ENCODE measurements at regions not wholly inside any gene's neighbourhood (a gene's known extent, or its start where the extent isn't known, plus 50 kb on each side); places are given as distances from the start of the nearest gene placed in this dataset.
A peak's percentile ranks its signal among the peaks of the same experiment; 100 is the strongest.

DNA sequence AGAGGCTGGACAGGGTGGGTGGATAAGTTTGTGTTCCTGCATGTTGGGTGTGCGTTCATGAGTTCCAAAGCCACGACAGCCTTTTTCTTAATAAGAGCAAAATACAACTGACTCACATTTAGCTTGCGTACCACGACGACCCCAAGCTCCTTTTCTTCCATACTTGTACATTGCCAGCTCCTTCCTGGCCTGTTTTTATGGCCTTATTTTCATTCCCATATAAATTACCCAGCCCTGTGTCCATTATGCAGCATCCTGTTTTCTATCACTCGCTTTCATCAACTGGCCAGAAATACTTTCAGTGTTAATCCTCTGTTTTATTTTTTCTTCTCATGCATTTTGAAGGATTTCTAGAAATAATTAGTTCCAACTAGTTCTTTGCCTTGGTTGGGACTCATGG is 499.1 kb downstream of the FOXO1 start:
- no peak for DNase-seq (ENCODE audit: low read depth in 2 of 2)

DNA sequence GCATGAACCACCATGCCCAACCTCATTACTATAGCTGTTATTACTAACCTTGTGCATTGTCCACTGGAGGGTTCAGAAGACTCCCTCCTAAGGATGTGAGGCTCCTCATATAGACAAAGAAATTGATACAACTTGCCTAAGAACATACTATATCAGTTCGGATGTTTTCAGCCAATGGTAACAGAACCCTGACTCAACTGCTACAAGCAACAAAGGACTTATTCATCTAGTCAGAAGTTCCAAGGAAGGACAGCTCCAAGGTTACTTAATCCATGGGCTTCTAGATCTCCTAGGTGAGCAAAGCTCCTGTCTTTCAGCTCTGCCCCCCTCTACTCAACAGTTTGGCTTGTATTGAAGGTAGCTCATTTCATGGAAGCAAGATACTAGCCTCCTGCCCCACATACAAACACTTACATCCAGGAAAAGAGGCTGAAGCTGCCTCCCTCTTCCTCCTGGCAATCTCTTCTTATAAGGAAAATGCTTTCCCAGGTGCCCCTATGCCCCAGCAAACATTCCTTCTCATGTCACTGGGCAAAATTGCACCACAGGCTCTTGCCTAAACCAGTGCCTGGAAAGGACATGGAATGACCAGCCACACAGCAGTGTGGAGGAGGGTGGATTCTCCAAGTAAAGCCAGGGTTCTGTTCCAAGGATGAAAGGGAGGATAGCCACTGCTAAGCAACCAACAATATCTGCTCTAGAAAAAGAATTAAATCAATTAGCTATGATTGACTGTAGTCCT is 497.8 kb downstream of the FOXO1 start:
- no peak for DNase-seq (ENCODE audit: low read depth in 2 of 2)

- no peak for DNase-seq (ENCODE audit: low read depth in 2 of 2)
These were observed 497.0 kb downstream of the FOXO1 start for GRCh38 chr13:40169476-40169875.

GRCh38 chr13:40170091-40170490 is 496.4 kb downstream of the FOXO1 start:
- DNase-seq (ENCODE audit: low read depth in 2 of 2), result no peak

- DNase-seq (ENCODE audit: low read depth in 2 of 2), result no peak
These were observed 495.5 kb downstream of the FOXO1 start for GRCh38 chr13:40170982-40171381.

DNA sequence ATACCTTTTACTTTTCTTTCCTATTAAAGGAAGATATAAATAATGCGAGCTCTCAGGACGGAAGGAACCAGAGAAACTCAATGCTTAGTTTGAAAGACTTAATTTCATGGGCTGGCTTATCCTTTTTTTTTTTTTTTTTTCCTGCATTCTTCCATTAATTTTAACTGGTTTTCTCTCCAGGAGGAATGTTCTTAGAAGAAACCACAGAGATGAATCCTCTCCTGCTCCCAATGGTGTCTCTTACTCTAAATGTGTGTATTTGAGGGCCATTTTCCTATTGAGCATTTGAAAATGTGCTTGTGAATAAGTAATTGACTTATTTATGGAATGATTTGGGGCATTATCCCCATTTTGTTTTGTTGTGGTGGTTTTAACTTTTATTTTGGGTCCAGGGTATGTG is 494.9 kb downstream of the FOXO1 start:
- DNase-seq (ENCODE audit: low read depth in 2 of 2), result no peak

DNA sequence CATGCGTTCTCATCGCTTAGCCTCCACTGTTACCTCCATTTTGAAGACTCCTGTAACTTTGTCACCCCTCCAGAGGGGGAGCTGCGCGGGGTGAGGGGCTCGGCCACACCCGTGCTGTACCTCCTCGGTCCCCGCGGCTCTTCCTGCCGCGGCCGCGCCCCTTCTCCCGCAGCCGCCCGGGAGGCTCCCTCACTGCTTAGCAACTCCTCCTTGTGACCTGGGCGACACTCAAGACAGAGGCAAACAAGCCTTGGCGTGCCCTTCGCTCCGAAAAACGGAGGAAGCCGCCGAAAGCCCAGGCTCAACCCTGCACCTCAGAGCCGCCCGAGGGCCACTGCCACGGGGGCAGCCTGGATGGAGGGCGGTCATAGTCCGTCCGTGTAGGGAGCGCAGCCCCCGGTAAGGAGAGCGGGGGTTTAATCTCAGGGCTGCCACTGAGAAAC is 494.3 kb downstream of the FOXO1 start:
- DNase-seq (ENCODE audit: low read depth in 2 of 2), result no peak

DNA sequence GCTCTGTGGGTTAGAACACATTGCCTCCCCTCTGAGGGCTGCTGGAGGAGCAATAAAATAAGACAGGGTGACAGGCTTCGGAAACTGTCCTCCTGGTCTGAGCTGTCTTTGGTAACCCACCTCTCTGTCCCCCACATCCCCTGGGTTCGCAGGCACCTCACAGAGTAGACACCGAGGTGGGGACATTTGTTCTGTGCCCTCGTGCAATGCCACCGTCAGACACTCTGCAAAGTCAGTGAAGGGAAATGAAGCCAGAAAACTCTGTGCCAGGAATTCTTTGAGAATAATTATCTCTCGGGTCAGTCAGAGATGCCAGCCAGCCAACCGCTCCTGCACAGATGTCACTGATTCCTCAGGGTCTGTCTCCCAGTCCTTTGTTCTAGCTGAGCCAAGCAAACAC is 493.6 kb downstream of the FOXO1 start:
- no peak for DNase-seq (ENCODE audit: low read depth in 2 of 2)

- DNase-seq (ENCODE audit: low read depth in 2 of 2), result no peak
These were observed 490.8 kb downstream of the FOXO1 start for GRCh38 chr13:40175639-40176038.

- DNase-seq (ENCODE audit: low read depth in 2 of 2), result no peak
These were observed 490.2 kb downstream of the FOXO1 start for GRCh38 chr13:40176242-40176641.

DNA sequence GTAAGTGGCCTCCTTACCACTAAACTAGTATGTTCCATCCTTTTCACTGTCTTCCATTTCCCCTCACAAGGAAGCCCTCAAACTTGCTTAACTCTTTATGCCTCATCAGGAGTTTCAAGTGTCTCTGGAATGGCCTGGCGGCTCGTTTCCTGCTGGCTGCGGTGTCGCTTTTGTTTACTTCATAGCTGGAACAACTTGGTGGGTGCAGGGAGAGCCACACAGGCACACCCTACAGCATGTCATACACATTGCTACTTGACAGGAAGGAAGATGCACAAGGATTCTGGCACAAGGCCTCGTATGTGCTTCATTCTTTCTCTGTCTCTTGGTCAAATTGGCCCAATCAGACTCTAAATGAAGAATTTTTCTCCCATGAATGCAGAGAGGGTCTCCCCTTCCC is 488.3 kb downstream of the FOXO1 start:
- no peak for DNase-seq (ENCODE audit: low read depth in 2 of 2)

GRCh38 chr13:40179445-40180281 is 486.8 kb downstream of the FOXO1 start:
- DNase-seq (ENCODE audit: low read depth in 2 of 2), result no peak

DNA sequence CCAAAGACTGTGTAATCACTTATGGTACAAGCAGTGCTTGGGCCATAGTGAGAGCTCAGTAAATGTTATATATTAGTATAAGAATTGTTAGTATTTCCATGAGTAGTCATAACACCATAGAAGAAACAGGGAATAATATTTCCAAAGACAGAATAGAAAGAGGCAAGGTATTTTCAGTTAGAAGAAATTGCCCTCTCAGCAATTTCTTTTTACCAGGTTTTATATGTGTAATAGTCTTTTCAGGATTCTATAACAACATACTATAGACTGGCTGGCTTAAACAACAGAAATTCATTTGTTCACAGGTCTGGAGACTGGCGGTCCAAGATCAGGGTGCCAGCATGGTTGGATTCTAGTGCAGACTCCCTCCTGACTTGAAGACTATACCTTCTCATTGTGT is 485.7 kb downstream of the FOXO1 start:
- no peak for DNase-seq (ENCODE audit: low read depth in 2 of 2)

DNA sequence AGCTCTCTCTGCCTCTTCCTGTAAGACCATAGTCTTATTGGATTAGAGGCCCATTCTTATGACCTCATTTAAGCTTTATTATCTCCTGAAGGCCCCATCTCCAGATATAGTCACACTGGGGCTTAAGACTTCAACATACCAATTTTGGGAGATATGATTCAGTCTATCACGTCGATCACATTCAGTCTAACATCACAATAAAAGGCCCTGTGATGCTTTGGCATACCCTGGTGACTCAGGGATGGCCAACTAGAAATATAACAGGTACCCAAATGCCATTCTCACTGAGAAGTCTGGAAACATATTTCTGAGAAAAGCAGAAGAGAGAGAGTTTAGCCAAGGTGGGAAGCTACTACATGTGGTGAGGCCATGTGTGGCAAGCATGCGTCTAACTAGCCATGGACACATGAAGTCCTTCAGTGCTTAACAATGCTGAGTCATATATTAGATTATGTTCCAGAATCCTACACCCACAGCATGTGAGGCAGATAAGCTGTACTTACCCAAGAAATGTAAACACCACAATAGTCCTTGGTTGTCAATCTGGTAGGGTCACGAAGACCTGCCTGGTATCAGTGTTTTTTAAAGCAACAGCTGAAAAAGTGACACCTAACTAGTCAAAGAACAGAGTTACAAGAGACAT is 485.1 kb downstream of the FOXO1 start:
- DNase-seq (ENCODE audit: low read depth in 2 of 2), result no peak

DNA sequence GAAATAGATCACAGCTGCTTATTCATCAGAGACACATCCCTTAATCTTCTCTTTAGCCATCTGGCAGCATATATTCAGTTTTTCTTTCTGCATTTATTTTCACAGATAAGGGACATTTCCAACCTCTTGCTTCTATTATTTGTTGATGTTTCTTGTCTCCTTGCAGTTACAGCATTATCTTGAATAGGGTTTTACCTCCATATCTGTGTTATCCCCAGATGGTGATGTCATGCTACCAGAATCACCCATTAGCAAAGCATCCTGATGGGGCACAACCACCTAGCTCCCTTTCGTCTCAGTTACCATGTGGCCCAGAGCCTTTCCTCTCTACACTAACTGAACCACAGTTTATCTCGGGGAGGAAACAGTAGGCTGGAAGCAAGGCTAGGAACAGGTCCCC is 483.9 kb downstream of the FOXO1 start:
- no peak for DNase-seq (ENCODE audit: low read depth in 2 of 2)

- DNase-seq (ENCODE audit: low read depth in 2 of 2), result no peak
These were observed 481.0 kb downstream of the FOXO1 start for GRCh38 chr13:40185414-40185813.

DNA sequence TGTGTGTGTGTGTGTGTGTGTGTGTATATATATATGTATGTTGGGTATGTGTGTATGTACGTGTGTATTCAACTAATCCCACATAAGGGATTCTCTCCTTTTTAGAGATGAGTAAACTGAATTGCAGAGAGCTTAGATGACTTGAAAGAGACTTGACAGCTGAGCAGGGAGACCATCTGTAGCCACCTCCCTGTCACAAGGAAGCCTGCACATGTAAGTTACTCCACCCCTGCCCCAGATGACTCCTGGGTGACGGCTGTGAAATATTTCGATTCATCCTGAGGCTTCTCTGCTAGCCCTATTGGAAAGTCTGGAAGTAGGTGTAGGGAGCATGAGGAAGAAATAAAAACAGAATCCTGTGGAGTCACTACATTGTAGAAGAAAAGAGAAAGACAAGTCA is 480.4 kb downstream of the FOXO1 start:
- no peak for DNase-seq (ENCODE audit: low read depth in 2 of 2)

DNA sequence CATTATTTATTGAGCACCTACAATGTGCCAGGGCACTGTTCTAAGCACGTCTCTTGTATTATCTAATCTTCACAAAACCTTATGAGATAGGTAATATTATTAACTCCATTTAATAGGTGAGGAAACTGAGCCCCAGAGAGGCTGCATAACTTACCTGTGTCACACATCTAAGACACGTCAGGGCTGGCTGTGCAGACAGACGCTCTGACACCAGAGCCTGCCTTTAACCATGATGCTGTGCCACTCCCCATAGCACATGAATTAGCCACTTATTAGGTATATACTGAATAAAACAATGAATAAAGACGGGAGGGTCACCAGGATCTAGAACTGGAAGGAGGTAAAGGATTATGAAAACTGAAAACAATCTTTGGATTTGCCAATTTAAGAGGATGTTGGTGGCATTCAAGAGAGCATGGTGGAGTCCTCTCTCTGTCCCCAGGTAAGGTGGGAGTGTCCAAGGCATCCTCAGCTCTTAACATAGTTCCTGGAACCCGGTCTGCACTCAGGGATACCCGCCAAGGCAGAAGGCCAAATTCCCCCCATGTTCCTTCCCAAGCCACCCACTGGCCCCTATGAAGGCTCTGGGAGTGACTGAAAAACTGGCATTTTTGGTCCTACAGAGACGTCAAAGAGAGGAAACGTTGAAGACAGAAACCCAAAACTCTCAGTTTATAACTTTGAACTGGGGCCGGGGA is 479.7 kb downstream of the FOXO1 start:
- DNase-seq (ENCODE audit: low read depth in 2 of 2), result no peak

GRCh38 chr13:40187324-40187795 is 479.1 kb downstream of the FOXO1 start:
- peak in 1 of 2 donors; percentile 53 for DNase-seq (ENCODE audit: low read depth in 2 of 2)

DNA sequence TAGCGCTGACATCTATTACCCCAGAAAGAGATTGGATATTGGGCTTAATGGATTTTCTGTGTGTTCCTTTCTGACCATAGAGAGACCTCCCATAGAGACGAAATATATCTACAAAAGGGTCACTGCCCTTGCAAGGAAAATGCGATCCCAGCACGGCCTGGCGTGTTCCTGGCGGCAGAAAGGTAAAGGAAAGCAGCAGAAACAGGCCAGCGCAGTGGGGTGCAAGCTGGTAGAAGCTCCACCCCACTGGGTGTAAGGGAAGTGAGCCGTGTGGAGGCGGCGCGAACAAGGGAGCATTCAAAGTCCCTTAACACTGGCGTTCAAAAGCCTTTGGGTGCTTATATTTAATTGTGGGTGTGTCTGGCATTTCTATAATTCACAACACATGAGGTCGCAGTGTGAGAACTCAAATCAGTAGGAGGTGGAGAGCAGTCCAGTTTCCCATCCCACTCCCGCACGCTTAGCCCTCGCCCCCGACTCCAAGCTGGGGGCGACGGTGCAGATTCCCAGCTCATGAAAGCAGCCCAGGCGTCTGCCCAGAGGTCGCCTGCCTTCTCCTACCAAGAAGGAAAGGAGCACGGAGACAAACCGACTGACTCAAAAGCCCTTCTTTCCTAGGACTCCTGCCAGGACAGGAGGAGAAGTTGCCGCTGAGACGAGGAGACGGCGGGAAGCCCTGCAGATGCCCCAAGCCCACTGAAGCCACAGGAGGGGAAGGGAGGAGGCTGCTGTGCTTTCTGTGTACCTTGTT is 478.4 kb downstream of the FOXO1 start:
- DNase-seq (ENCODE audit: low read depth in 2 of 2), result peak in 1 of 2 donors; percentile 18

DNA sequence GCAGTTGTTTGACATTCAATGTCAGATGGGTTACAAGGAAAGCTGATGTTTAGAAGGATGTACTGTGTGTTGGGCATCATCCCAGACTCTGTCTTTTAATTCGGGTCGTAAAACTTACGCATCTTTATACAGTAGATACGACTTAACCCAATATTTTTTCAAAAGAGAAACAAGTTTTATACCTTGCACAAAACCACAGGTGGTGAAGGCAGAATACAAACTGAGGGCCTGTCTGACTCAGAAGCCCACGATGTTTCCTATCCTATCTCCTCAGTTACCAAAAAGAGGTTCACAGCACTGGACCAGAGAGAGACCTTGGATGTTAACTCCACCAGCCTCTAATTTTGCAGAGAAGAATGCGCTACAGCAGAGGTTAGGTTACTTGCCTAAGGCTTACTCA is 477.0 kb downstream of the FOXO1 start:
- DNase-seq (ENCODE audit: low read depth in 2 of 2), result no peak
